ENCODE measurements at regions not wholly inside any gene's neighbourhood (a gene's known extent, or its start where the extent isn't known, plus 50 kb on each side); places are given as distances from the start of the nearest gene placed in this dataset.
A peak's percentile ranks its signal among the peaks of the same experiment; 100 is the strongest.
"Not testable (repeated sequence)": the region's sequence is repeated elsewhere in the genome, so short reads cannot be mapped to it uniquely, and the experiment has no call there.

- H3K4me1 Mint-ChIP-seq (ENCODE audit: low read depth), result peaks cover 65% of the 10 kb centered on the region
- no peak overlapping the region for H3K4me3 Mint-ChIP-seq
- H3K9me3 Mint-ChIP-seq, result peaks cover 14% of the 10 kb centered on the region; the same call in 1 of the 2 replicates
- no peak for TF ChIP-seq CTCF (IDR thresholded peaks at IDR 0.05)
- H3K27me3 Mint-ChIP-seq (ENCODE audit: insufficient read depth), result no peaks in the 10 kb centered on the region; the same call in 1 of the 2 replicates
- peak; percentile 27 for DNase-seq
- peak overlapping the region; percentile 6; the same call in 1 of the 2 replicates for H3K27ac Mint-ChIP-seq
- H3K36me3 Mint-ChIP-seq (ENCODE audit: low read depth), result peaks cover 16% of the 10 kb centered on the region
Observed at GRCh38 chr12:127170226-127171180, 1096.5 kb upstream of the TMEM132C start.

GRCh38 chr12:127172861-127173260 lies 1094.1 kb upstream of the TMEM132C start:
- Mint-ChIP-seq H3K27me3 (ENCODE audit: insufficient read depth) (no peaks in the 10 kb centered on the region; the same call in 1 of the 2 replicates), H3K36me3 (ENCODE audit: low read depth) (peaks cover 30% of the 10 kb centered on the region), H3K27ac (peak overlapping the region; percentile 50; the same call in 1 of the 2 replicates), H3K4me3 (no peak overlapping the region), H3K9me3 (peaks cover 29% of the 10 kb centered on the region), H3K4me1 (ENCODE audit: low read depth) (peaks cover 65% of the 10 kb centered on the region)
- DNase-seq, result peak; percentile 6
- TF ChIP-seq CTCF (IDR thresholded peaks at IDR 0.05), result no peak

- not testable (repeated sequence) for DNase-seq; H3K4me3 Mint-ChIP-seq; H3K27ac Mint-ChIP-seq; H3K27me3 Mint-ChIP-seq (ENCODE audit: insufficient read depth)
- peaks cover 54% of the 10 kb centered on the region for H3K4me1 Mint-ChIP-seq (ENCODE audit: low read depth)
- peaks cover 34% of the 10 kb centered on the region for H3K36me3 Mint-ChIP-seq (ENCODE audit: low read depth)
- H3K9me3 Mint-ChIP-seq, result peaks cover 35% of the 10 kb centered on the region
Observed at GRCh38 chr12:127173971-127174370, 1093.0 kb upstream of the TMEM132C start.

- no peak for TF ChIP-seq CTCF (IDR thresholded peaks at IDR 0.05)
- Mint-ChIP-seq H3K36me3 (ENCODE audit: low read depth) (peaks cover 34% of the 10 kb centered on the region), H3K27ac (peak overlapping the region; percentile 34; the same call in 1 of the 2 replicates), H3K27me3 (ENCODE audit: insufficient read depth) (no peaks in the 10 kb centered on the region; the same call in 1 of the 2 replicates), H3K4me3 (peak overlapping the region; percentile 17; the same call in 1 of the 2 replicates), H3K4me1 (ENCODE audit: low read depth) (peaks cover 45% of the 10 kb centered on the region), H3K9me3 (peaks cover 35% of the 10 kb centered on the region)
- DNase-seq, result peak; percentile 43
Observed at GRCh38 chr12:127174881-127175280, 1092.1 kb upstream of the TMEM132C start.

- Mint-ChIP-seq H3K27ac (no peak overlapping the region), H3K27me3 (ENCODE audit: insufficient read depth) (no peaks in the 10 kb centered on the region; the same call in 1 of the 2 replicates), H3K9me3 (peaks cover 35% of the 10 kb centered on the region), H3K4me3 (no peak overlapping the region), H3K36me3 (ENCODE audit: low read depth) (peaks cover 34% of the 10 kb centered on the region), H3K4me1 (ENCODE audit: low read depth) (peaks cover 40% of the 10 kb centered on the region)
- DNase-seq, result no peak
- no peak for TF ChIP-seq CTCF (IDR thresholded peaks at IDR 0.05)
Observed at GRCh38 chr12:127175361-127175760, 1091.6 kb upstream of the TMEM132C start.

GRCh38 chr12:127176804-127177203 lies 1090.2 kb upstream of the TMEM132C start:
- Mint-ChIP-seq H3K27me3 (ENCODE audit: insufficient read depth) (peaks cover 1% of the 10 kb centered on the region; the same call in 1 of the 2 replicates), H3K4me1 (ENCODE audit: low read depth) (peaks cover 27% of the 10 kb centered on the region), H3K27ac (no peak overlapping the region), H3K4me3 (no peak overlapping the region), H3K36me3 (ENCODE audit: low read depth) (peaks cover 28% of the 10 kb centered on the region), H3K9me3 (peaks cover 31% of the 10 kb centered on the region)
- DNase-seq, result no peak
- TF ChIP-seq CTCF (IDR thresholded peaks at IDR 0.05), result no peak
